Activated naive CD4-positive, alpha-beta T cell treated with anti-CD3 and anti-CD28 coated beads, Interleukin-2, amount 50 U/mL, for 72 hours (primary cell): ENCODE measurements at regions not wholly inside any gene's neighbourhood (a gene's known extent, or its start where the extent isn't known, plus 50 kb on each side); places are given as distances from the start of the nearest gene placed in this dataset.

Source experiments
- ATAC-seq, 2 donors: fragments of 150-1000 bp; cut with Tn5 transposase; 2 replicates each; pipeline ENCODE4 v1.10.0; 2021; ENCODE audit warnings: mild to moderate bottlenecking in 2 of 2, moderate library complexity in 2 of 2
- DNase-seq, 2 donors: peaks; one replicate each; pipeline ENCODE4 v3.0.0; 2021 to 2022; ENCODE audit warnings: low spot score in 2 of 2
- H3K27ac Mint-ChIP-seq, 2 donors: one replicate each; pipeline ENCODE4 v1.8.0; 2022; ENCODE audit warnings: mild to moderate bottlenecking in 2 of 2, mixed read lengths in 2 of 2
- H3K36me3 Mint-ChIP-seq, 2 donors: one replicate each; pipeline ENCODE4 v1.8.0; 2022; ENCODE audit warnings: mixed read lengths in 2 of 2
- H3K9me3 Mint-ChIP-seq, 2 donors: one replicate each; pipeline ENCODE4 v1.8.0; 2022; ENCODE audit warnings: mixed read lengths in 2 of 2

DNA sequence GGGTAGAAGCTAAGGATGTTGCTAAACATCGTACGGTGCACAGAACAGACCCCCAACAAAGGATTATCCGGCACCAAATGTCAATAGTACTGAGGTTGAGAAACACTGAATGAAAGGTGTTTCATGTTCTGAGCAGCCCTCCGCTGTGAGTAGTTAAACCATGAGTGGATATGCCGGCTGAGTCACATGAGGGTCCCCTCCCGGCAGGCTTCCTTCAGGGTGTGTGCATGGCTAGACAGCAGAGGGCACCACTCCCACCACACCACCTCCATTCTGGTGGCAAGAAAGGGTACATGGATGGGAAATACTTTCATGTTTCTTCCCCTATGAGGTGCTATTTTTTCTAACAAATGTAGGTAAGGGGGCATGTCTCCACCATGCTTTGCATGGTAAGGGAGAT is 128.3 kb upstream of the SEMA6D start:
- ATAC-seq, result no peak
- DNase-seq, result no peak
- H3K36me3 Mint-ChIP-seq, result no peaks in the 10 kb centered on the region
- no peak overlapping the region for H3K27ac Mint-ChIP-seq
- peaks cover 5% of the 10 kb centered on the region in 2 donors for H3K9me3 Mint-ChIP-seq

DNA sequence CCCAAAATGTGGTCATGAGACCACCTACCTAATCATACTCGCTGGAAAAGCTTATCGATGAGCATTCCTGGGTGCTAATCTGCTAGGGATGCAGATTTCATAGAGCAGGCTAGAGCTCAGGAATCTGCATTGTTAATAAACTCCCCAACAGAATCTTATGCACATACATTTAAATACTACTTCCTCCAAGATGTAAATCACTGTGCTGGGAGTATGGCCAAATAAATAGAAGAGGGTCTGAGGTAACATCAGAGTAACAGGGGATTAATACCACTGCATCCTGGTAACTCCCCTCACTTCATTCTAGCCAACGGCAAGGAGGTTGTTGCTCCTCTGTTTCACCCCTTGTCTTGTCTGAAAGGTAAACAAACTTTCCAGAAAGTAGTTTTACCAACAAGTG is 118.3 kb upstream of the SEMA6D start:
- DNase-seq, result no peak
- ATAC-seq, result no peak
- Mint-ChIP-seq H3K36me3 (no peaks in the 10 kb centered on the region), H3K9me3 (peaks cover 10 to 11% of the 10 kb centered on the region in 2 donors), H3K27ac (no peak overlapping the region)

DNA sequence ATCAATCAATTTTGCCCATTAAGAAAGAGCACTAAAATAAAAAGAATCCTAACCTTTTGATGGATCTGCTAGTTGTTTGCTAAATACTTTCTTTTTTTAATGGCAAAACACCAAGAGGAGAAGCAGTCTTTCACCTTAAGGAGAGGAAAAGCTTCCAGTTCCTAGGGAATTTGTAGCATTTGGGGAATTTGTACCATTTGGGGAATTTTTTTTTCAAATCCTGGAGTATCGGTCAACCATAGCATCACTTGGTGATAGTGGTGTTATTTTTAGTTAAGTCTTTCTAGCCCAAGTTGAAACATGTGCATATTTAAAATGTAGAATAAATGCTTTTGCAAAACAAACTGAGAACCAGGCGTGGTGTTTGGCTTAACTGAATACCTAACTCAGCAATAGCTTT is 117.5 kb upstream of the SEMA6D start:
- peaks cover 5% of the 10 kb centered on the region in 2 donors for H3K9me3 Mint-ChIP-seq
- no peaks in the 10 kb centered on the region for H3K36me3 Mint-ChIP-seq
- ATAC-seq (no peak), DNase-seq (no peak)
- no peak overlapping the region for H3K27ac Mint-ChIP-seq

- Mint-ChIP-seq H3K9me3 (peaks cover 4 to 5% of the 10 kb centered on the region in 2 donors), H3K36me3 (no peaks in the 10 kb centered on the region), H3K27ac (no peak overlapping the region)
- ATAC-seq (no peak), DNase-seq (no peak)
Measured at GRCh38 chr15:47602121-47602520, 115.2 kb upstream of the SEMA6D start.

- Mint-ChIP-seq H3K27ac (no peak overlapping the region), H3K36me3 (no peaks in the 10 kb centered on the region), H3K9me3 (peaks cover 4 to 5% of the 10 kb centered on the region in 2 donors)
- ATAC-seq, result no peak
- DNase-seq, result no peak
Measured at GRCh38 chr15:47603026-47603425, 114.3 kb upstream of the SEMA6D start.

DNA sequence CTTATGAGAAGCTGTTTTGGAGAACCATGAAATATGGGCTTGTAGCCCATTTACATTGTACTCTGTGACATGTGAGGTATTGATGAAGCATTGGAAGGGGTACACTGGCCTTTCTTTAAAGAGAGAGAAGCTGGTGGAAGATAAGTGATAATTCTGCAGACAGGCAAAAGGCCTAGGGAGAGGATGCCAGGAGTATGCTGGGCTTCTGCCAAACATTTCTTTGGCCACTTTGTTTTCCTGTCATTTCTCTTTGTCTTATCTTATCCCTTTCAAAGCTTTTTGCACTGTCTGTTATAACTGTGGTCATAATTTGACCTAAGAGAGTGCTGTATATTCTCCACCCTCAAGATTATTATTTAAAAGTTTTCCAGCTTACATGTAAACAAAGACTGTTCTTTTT is 109.6 kb upstream of the SEMA6D start:
- ATAC-seq, result no peak
- H3K27ac Mint-ChIP-seq, result no peak overlapping the region
- no peak for DNase-seq
- no peaks in the 10 kb centered on the region for H3K36me3 Mint-ChIP-seq
- H3K9me3 Mint-ChIP-seq, result peaks cover 4 to 5% of the 10 kb centered on the region in 2 donors

- no peak overlapping the region for H3K27ac Mint-ChIP-seq
- no peak for DNase-seq
- ATAC-seq, result no peak
- no peaks in the 10 kb centered on the region for H3K36me3 Mint-ChIP-seq
- H3K9me3 Mint-ChIP-seq, result no peaks in the 10 kb centered on the region
Measured at GRCh38 chr15:47609693-47610092, 107.6 kb upstream of the SEMA6D start.

DNA sequence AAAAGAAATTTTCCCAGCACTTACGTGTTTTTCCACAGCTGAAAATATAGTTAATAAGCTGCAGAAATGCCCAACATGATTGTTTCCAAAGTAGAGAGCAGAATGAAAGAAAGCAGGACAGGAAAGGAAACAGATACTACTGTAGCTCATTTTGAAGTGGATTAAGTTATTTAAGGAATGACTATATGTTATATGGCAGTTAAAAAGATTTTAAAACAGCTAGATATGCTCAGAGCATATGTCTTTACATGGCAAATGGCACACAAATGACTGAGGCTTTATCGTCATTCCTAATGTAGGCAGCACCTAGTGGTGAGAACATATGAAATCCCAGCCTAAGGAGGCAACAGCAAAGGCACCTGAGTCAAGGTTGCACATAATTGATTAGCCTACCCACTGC is 106.6 kb upstream of the SEMA6D start:
- Mint-ChIP-seq H3K36me3 (no peaks in the 10 kb centered on the region), H3K27ac (no peak overlapping the region), H3K9me3 (no peaks in the 10 kb centered on the region)
- ATAC-seq (no peak), DNase-seq (no peak)

DNA sequence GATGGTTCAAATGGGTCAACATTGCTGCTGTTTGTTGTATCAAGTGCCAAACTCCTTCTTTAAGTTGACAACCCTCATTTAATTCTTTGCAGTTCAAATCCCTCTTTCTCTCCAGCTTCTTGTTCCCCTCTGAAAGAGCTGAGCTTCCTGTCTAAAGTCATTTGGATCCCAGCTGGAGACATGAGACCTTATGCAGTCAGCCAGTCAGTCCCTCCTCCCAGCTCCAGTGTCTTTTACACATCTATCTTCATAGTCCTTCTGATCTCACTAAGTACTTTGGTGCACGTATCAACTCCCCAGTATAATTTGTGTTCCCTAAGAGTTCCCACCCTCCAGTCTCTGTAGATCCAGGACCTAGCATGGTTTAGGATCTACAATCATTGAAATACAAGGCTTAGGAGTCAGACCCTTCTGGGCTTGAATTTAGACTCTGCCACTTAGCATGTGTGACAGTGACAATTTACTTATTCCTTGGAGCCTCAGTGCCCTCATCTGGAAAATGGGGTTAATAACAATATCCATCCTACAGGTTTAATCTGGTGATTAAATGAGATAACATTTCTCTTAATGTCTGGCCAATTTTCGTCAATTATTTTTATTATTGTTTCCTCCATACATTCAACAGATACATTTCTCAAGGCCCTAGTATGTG is 102.8 kb upstream of the SEMA6D start:
- DNase-seq (no peak), ATAC-seq (no peak)
- Mint-ChIP-seq H3K27ac (no peak overlapping the region), H3K9me3 (no peaks in the 10 kb centered on the region), H3K36me3 (no peaks in the 10 kb centered on the region)

DNA sequence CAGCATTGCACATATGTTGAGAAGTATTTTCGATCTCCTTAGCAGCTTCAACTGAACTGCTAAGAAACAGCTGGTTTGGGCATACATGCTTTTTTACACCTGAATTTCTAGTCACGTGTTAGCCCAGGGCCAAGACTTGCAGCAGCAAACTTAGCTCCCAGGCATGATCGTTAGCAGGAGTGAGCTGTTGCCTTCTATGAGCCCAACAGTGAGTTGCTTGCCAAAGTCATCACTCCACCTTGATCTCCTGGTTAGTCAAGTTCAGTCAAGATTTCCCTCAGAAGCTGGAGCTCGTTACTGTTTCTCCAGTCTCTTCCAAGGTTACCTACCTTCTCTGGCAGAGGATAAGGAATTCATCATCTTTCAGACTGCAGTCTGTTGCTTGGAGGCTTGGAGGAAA is 100.4 kb upstream of the SEMA6D start:
- no peak for DNase-seq
- Mint-ChIP-seq H3K36me3 (no peaks in the 10 kb centered on the region), H3K27ac (no peak overlapping the region), H3K9me3 (peaks cover 3% of the 10 kb centered on the region in 2 donors)
- no peak for ATAC-seq

DNA sequence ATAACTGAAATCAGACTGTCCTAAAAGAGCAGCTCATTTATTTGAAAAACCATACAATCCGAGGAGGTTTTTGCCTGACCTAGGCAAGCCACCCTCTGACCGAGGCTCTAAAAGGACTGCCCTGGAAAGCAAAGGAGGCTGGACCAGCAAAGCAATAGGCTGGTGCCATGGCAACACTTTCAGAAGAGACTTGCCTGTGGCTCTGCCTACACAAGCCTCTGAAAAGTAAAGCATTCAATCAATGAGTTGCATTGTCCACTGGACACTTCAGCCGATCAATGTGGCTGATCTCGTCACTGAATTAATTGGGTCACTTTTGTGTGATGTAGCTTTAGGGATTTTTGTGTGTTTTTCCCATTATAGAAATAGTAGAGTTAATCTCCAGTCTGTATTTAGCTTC is 99.1 kb upstream of the SEMA6D start:
- peaks cover 3% of the 10 kb centered on the region in 2 donors for H3K9me3 Mint-ChIP-seq

DNA sequence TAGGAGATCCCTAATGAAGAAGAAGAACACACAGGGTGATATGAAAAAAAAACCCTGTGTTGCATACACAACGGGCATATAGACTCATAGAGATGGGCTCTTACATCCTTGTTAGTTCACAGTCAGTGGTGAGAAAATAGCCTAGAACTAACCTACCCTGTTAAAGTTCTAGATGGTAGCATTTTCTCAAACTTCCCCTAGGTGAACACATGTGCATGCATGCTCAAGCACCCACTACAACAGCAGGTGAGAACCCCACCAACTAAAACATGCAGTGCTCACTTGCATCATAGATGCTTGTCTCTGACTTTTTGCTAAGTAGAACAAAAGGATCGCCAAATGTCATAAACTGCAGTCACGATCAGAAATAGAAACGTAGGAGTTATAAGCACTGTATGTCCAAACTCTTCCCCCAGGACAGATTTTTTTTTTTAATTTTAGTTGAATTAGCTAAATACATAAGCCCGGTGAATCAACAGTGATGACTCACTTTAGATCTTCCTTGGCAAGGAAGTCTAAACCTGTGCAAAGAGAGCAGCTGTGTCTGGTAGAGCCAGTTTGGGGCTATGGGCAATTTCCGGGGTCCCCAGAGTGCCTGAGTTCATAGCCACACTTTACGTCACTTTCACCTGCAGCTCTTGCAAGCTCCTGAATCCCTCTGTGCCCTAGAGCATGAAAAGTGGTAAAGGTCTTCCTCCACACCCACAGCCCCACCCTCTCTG is 96.2 kb upstream of the SEMA6D start:
- Mint-ChIP-seq H3K36me3 (no peaks in the 10 kb centered on the region), H3K27ac (no peak overlapping the region), H3K9me3 (peaks cover 3 to 8% of the 10 kb centered on the region in 2 donors)
- no peak for DNase-seq
- no peak for ATAC-seq

More for the DNA sequence above, 99.1 kb upstream of the SEMA6D start:
- DNase-seq, result no peak
- no peak overlapping the region for H3K27ac Mint-ChIP-seq
- ATAC-seq, result no peak
- H3K36me3 Mint-ChIP-seq, result no peaks in the 10 kb centered on the region

GRCh38 chr15:47622055-47622454 is 95.2 kb upstream of the SEMA6D start:
- ATAC-seq, result no peak
- peaks cover 3 to 8% of the 10 kb centered on the region in 2 donors for H3K9me3 Mint-ChIP-seq
- DNase-seq, result no peak
- no peak overlapping the region for H3K27ac Mint-ChIP-seq
- no peaks in the 10 kb centered on the region for H3K36me3 Mint-ChIP-seq

GRCh38 chr15:47624503-47624902 is 92.8 kb upstream of the SEMA6D start:
- Mint-ChIP-seq H3K27ac (no peak overlapping the region), H3K9me3 (peaks cover 3 to 8% of the 10 kb centered on the region in 2 donors), H3K36me3 (no peaks in the 10 kb centered on the region)
- no peak for ATAC-seq
- no peak for DNase-seq

- Mint-ChIP-seq H3K36me3 (peaks cover 0 to 4% of the 10 kb centered on the region in 2 donors), H3K9me3 (peaks cover 0 to 11% of the 10 kb centered on the region in 2 donors), H3K27ac (no peak overlapping the region)
- ATAC-seq (no peak), DNase-seq (no peak)
Measured at GRCh38 chr15:47639042-47639441, 78.3 kb upstream of the SEMA6D start.

GRCh38 chr15:47640079-47640478 is 77.2 kb upstream of the SEMA6D start:
- H3K9me3 Mint-ChIP-seq, result peaks cover 0 to 7% of the 10 kb centered on the region in 2 donors

GRCh38 chr15:47640901-47641300 is 76.4 kb upstream of the SEMA6D start:
- ATAC-seq, result no peak
- DNase-seq, result no peak
- peaks cover 0 to 7% of the 10 kb centered on the region in 2 donors for H3K9me3 Mint-ChIP-seq
- H3K36me3 Mint-ChIP-seq, result no peaks in the 10 kb centered on the region
- H3K27ac Mint-ChIP-seq, result no peak overlapping the region

More at GRCh38 chr15:47640079-47640478, 77.2 kb upstream of the SEMA6D start:
- Mint-ChIP-seq H3K36me3 (no peaks in the 10 kb centered on the region), H3K27ac (no peak overlapping the region)
- ATAC-seq (no peak), DNase-seq (no peak)

GRCh38 chr15:47644722-47645121 is 72.6 kb upstream of the SEMA6D start:
- H3K36me3 Mint-ChIP-seq, result no peaks in the 10 kb centered on the region
- H3K27ac Mint-ChIP-seq, result no peak overlapping the region
- ATAC-seq (no peak), DNase-seq (no peak)
- peaks cover 0 to 7% of the 10 kb centered on the region in 2 donors for H3K9me3 Mint-ChIP-seq
